Chondrocyte (in vitro differentiated cells): ENCODE measurements at regions not wholly inside any gene's neighbourhood (a gene's known extent, or its start where the extent isn't known, plus 50 kb on each side); places are given as distances from the start of the nearest gene placed in this dataset.

Experiments used
- DNase-seq: peaks from one replicate; pipeline ENCODE4 v3.0.0; 2021; ENCODE audit warnings: mixed read lengths, low spot score
- H3K27ac Mint-ChIP-seq: one replicate; pipeline ENCODE4 v1.8.0; 2021; ENCODE audit warnings: mild to moderate bottlenecking, moderate library complexity, mixed read lengths; ENCODE audit not compliant: unreplicated experiment
- H3K27me3 Mint-ChIP-seq: 2 replicates; pipeline ENCODE4 v1.8.0; 2021; ENCODE audit warnings: low read depth, mixed read lengths
- H3K36me3 Mint-ChIP-seq: 2 replicates; pipeline ENCODE4 v1.8.0; 2021; ENCODE audit warnings: low read depth, mixed read lengths
- H3K4me1 Mint-ChIP-seq: 2 replicates; pipeline ENCODE4 v1.8.0; 2021; ENCODE audit warnings: low read depth, mild to moderate bottlenecking, mixed read lengths
- H3K4me3 Mint-ChIP-seq: one replicate; pipeline ENCODE4 v1.8.0; 2021; ENCODE audit warnings: mild to moderate bottlenecking, moderate library complexity, mixed read lengths; ENCODE audit not compliant: unreplicated experiment
- H3K9me3 Mint-ChIP-seq: 2 replicates; pipeline ENCODE4 v1.8.0; 2021; ENCODE audit warnings: low read depth, mixed read lengths
- CTCF ChIP-seq: fragments of 200-600 bp; sonication (generic); IDR thresholded peaks from 2 replicates; pipeline ENCODE4 v1.5.0; 2021; ENCODE audit warnings: antibody characterized with exemption, mild to moderate bottlenecking, moderate library complexity

GRCh38 chr6:53417141-53417540 lies 68.4 kb upstream of the ELOVL5 start:
- Mint-ChIP-seq H3K4me1 (no peaks in the 10 kb centered on the region), H3K27me3 (peaks cover 2% of the 10 kb centered on the region), H3K9me3 (no peaks in the 10 kb centered on the region), H3K36me3 (no peaks in the 10 kb centered on the region), H3K27ac (no peak overlapping the region), H3K4me3 (no peak overlapping the region)
- no peak for DNase-seq
- TF ChIP-seq CTCF: peak; percentile 26

- Mint-ChIP-seq H3K4me3 (no peak overlapping the region), H3K27me3 (no peaks in the 10 kb centered on the region), H3K27ac (no peak overlapping the region), H3K9me3 (no peaks in the 10 kb centered on the region), H3K36me3 (no peaks in the 10 kb centered on the region), H3K4me1 (no peaks in the 10 kb centered on the region)
- no peak for TF ChIP-seq CTCF
- no peak for DNase-seq
Measured at GRCh38 chr6:53413326-53413725, 64.6 kb upstream of the ELOVL5 start.

DNA sequence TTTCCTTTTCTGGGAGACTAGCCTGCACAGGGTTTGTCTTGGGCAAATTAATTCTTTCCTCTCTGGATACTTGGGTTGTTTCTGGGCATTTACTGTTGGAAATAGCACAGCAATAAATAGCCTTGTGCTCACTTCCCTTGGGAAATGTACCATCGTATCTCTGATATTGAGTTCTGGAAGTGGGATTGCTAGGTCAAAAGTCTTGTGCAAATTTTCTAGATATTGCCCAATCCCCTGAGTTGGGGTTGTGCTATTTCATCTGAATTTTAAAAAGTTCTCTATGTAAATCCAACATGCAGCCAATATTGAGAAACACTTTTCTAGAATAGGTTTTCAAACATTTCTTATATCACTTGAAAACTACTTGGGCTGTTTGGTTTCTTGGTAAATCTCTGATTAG lies 64.0 kb upstream of the ELOVL5 start:
- TF ChIP-seq CTCF: no peak

GRCh38 chr6:53412021-53412715 lies 63.4 kb upstream of the ELOVL5 start:
- no peak overlapping the region for H3K4me3 Mint-ChIP-seq
- no peak for TF ChIP-seq CTCF
- H3K27me3 Mint-ChIP-seq: no peaks in the 10 kb centered on the region

More for the DNA sequence above, 64.0 kb upstream of the ELOVL5 start:
- Mint-ChIP-seq H3K27ac (no peak overlapping the region), H3K27me3 (no peaks in the 10 kb centered on the region), H3K4me1 (no peaks in the 10 kb centered on the region), H3K36me3 (no peaks in the 10 kb centered on the region), H3K9me3 (no peaks in the 10 kb centered on the region), H3K4me3 (no peak overlapping the region)
- no peak for DNase-seq

DNA sequence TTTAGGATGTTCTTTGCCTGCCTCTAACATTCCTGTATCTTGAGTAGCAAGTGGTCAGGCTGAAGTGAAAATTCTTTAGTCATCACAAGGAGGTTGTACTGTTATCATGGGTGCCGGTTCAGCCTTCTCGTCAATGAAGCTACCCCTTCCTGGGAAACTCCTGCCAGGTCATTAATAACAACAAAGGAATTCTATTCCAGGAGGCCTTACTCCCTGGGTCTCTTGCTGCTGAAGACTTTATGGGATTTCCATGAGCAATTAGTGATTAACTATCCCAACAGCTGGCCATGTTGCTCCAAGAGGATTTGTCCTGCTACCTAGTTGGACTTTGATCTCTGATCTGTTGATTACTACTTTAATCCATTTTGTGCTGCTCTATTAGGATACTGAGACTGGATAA lies 62.7 kb upstream of the ELOVL5 start:
- no peaks in the 10 kb centered on the region for H3K36me3 Mint-ChIP-seq
- no peak for DNase-seq
- H3K9me3 Mint-ChIP-seq: no peaks in the 10 kb centered on the region
- no peaks in the 10 kb centered on the region for H3K4me1 Mint-ChIP-seq
- H3K27ac Mint-ChIP-seq: no peak overlapping the region
- TF ChIP-seq CTCF: no peak
- no peaks in the 10 kb centered on the region for H3K27me3 Mint-ChIP-seq
- H3K4me3 Mint-ChIP-seq: no peak overlapping the region

More at GRCh38 chr6:53412021-53412715, 63.4 kb upstream of the ELOVL5 start:
- no peak for DNase-seq
- Mint-ChIP-seq H3K27ac (no peak overlapping the region), H3K36me3 (no peaks in the 10 kb centered on the region), H3K4me1 (no peaks in the 10 kb centered on the region), H3K9me3 (no peaks in the 10 kb centered on the region)
